ENCODE measurements at regions not wholly inside any gene's neighbourhood (a gene's known extent, or its start where the extent isn't known, plus 50 kb on each side); places are given as distances from the start of the nearest gene placed in this dataset.

GRCh38 chrX:109049903-109050302 lies 313.5 kb upstream of the IRS4 start:
- H3K27ac Mint-ChIP-seq, result peak overlapping the region in 2 of 3 experiments; percentile 55 to 62; a peak in 2 of 7 replicates
- Histone ChIP-seq H3K4me1 (ENCODE audit: insufficient read depth, low read length) (no peaks in the 10 kb centered on the region), H2BK5ac (ENCODE audit: insufficient read length, low read length) (no peak overlapping the region), H3K14ac (ENCODE audit: insufficient read depth, low read length) (no peak overlapping the region), H3K9ac (ENCODE audit: extremely low read depth, insufficient read length, low read length) (no peak overlapping the region), H4K20me1 (ENCODE audit: control insufficient read depth, insufficient read depth, insufficient read length) (no peaks in the 10 kb centered on the region), H2AK5ac (ENCODE audit: insufficient read length, low read length) (no peak overlapping the region), H3K4ac (ENCODE audit: low read depth, low read length) (no peak overlapping the region), H4K91ac (ENCODE audit: insufficient read length, low read depth, low read length) (no peak overlapping the region), H3K23ac (ENCODE audit: insufficient read length, low read depth, low read length) (no peak overlapping the region), H3K4me2 (ENCODE audit: insufficient read depth, insufficient read length, low read length) (no peak overlapping the region), H3K27ac (ENCODE audit: insufficient read length, low read depth, low read length) (no peak overlapping the region), H4K8ac (replicated peaks; ENCODE audit: insufficient read length, low read depth, low read length) (no peak overlapping the region), H2AFZ (ENCODE audit: low read length) (no peak overlapping the region), H3K9me3 (ENCODE audit: control insufficient read depth, low read depth, low read length) (no peaks in the 10 kb centered on the region), H3K18ac (ENCODE audit: insufficient read length, low read depth, low read length) (no peak overlapping the region), H2BK20ac (ENCODE audit: low read depth, low read length, poor library complexity, severe bottlenecking) (no peak overlapping the region), H2BK12ac (ENCODE audit: insufficient read length, low read depth, low read length) (no peak overlapping the region), H3K79me2 (ENCODE audit: insufficient read depth, low read length) (no peaks in the 10 kb centered on the region), H3K79me1 (ENCODE audit: insufficient read depth, low read depth, low read length, poor library complexity, severe bottlenecking) (no peaks in the 10 kb centered on the region), H2BK15ac (ENCODE audit: low read depth, low read length) (no peak overlapping the region), H2BK120ac (ENCODE audit: low read depth, low read length, poor library complexity, severe bottlenecking) (no peak overlapping the region), H4K5ac (ENCODE audit: insufficient read length, low read depth, low read length) (no peak overlapping the region), H3K56ac (ENCODE audit: insufficient read length, low read depth, low read length) (no peak overlapping the region), H3K27me3 (ENCODE audit: insufficient read depth, low read length) (no peaks in the 10 kb centered on the region), H3T11ph (ENCODE audit: low read length) (no peak overlapping the region), H3K23me2 (ENCODE audit: insufficient read length, low read depth, low read length, poor library complexity, severe bottlenecking) (no peaks in the 10 kb centered on the region)
- peaks cover 10 to 14% of the 10 kb centered on the region in 2 experiments for H3K4me1 Mint-ChIP-seq
- H3K36me3 Mint-ChIP-seq (ENCODE audit: insufficient read depth in 1 of 3, low read depth in 3 of 3), result peaks cover 0 to 6% (median 5%) of the 10 kb centered on the region in 3 experiments; a peak in 5 of 7 replicates
- H3K4me3 Mint-ChIP-seq, result no peak overlapping the region
- DNase-seq, result peak; percentile 52
- no peaks in the 10 kb centered on the region for H3K27me3 Mint-ChIP-seq (ENCODE audit: low read depth)
- WGBS (ENCODE audit: extremely low coverage, insufficient read length, low lambda C conversion rate), result no CpG with 5 or more reads among the region's 2 CpGs
- TF ChIP-seq CTCF (conservative IDR thresholded peaks at IDR 0.05), result peak; percentile 89
- peaks cover 5 to 6% of the 10 kb centered on the region in 2 experiments; a peak in 4 of 5 replicates for H3K9me3 Mint-ChIP-seq
